NCI-H2171 treated with DMSO at 0.1 percent for 48 hours (cell line): ENCODE measurements at regions not wholly inside any gene's neighbourhood (a gene's known extent, or its start where the extent isn't known, plus 50 kb on each side); places are given as distances from the start of the nearest gene placed in this dataset.

Source experiments
- DNase-seq: peaks from one replicate; lab custom pipeline; 2025; lab: John Stamatoyannopoulos, UW

GRCh38 chr12:74482115-74482514 lies 55.5 kb upstream of the ATXN7L3B start:
- no peak for DNase-seq

- no peak for DNase-seq
These were observed 54.6 kb upstream of the ATXN7L3B start for GRCh38 chr12:74483057-74483456.
